Esophagus squamous epithelium (tissue), 4 donors: ENCODE measurements at regions not wholly inside any gene's neighbourhood (a gene's known extent, or its start where the extent isn't known, plus 50 kb on each side); places are given as distances from the start of the nearest gene placed in this dataset.

Source experiments
- POLR2A ChIP-seq, 4 donors: fragments of 450-650 bp; IDR thresholded peaks; one replicate each; pipeline ENCODE4 v1.6.1; 2017; ENCODE audit warnings: antibody characterized with exemption in 4 of 4, mild to moderate bottlenecking in 4 of 4, moderate library complexity in 3 of 4
- TF ChIP-seq, protein P1 (sequence below), 6 experiments: fragments of 450-650 bp in 4 of 6; fragments of 200-600 bp in 2 of 6; sonication (generic) in 2 of 6; IDR thresholded peaks; one replicate each; pipeline ENCODE4 v1.5.1; 2016 to 2019; ENCODE audit warnings: antibody characterized with exemption in 6 of 6, mild to moderate bottlenecking in 4 of 6, moderate library complexity in 4 of 6

DNA sequence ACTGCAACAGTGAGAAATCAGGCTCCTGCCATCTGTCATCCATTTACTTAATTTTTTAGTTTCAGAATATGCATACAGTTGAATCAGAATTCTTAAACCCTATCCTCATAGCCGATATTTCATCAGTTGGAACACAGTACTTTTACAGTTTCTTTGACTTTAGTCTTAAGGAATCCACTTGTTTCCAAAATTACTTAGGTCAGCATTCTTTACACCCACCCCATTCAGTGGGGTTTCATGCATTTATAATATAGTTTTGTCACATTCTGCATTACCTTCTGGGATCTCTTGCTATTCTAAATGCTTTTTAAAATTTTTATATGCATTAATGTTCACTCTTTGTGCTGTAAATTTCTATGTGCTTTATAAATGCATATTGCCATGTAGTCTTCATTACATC lies 400.4 kb upstream of the LRRTM4 start:
- TF ChIP-seq, protein P1, sequence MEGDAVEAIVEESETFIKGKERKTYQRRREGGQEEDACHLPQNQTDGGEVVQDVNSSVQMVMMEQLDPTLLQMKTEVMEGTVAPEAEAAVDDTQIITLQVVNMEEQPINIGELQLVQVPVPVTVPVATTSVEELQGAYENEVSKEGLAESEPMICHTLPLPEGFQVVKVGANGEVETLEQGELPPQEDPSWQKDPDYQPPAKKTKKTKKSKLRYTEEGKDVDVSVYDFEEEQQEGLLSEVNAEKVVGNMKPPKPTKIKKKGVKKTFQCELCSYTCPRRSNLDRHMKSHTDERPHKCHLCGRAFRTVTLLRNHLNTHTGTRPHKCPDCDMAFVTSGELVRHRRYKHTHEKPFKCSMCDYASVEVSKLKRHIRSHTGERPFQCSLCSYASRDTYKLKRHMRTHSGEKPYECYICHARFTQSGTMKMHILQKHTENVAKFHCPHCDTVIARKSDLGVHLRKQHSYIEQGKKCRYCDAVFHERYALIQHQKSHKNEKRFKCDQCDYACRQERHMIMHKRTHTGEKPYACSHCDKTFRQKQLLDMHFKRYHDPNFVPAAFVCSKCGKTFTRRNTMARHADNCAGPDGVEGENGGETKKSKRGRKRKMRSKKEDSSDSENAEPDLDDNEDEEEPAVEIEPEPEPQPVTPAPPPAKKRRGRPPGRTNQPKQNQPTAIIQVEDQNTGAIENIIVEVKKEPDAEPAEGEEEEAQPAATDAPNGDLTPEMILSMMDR (IDR thresholded peaks at IDR 0.05): no peak
- TF ChIP-seq POLR2A (IDR thresholded peaks at IDR 0.05): no peak
